OCI-LY1 (cell line): ENCODE measurements at regions not wholly inside any gene's neighbourhood (a gene's known extent, or its start where the extent isn't known, plus 50 kb on each side); places are given as distances from the start of the nearest gene placed in this dataset.
"Not testable (repeated sequence)": the region's sequence is repeated elsewhere in the genome, so short reads cannot be mapped to it uniquely, and the experiment has no call there.

ENCODE experiments used
- H2AFZ ChIP-seq: fragments of 200-600 bp; sonication (generic), shearing (Covaris generic); 2 replicates; pipeline ENCODE4 v1.6.0; 2014; ENCODE audit warnings: antibody characterized with exemption, mild to moderate bottlenecking, low read length
- H3F3A ChIP-seq: fragments of 200-600 bp; sonication (generic), shearing (Covaris generic); 2 replicates; pipeline ENCODE4 v1.6.0; 2014; ENCODE audit warnings: mild to moderate bottlenecking, antibody characterized with exemption, low read length, moderate library complexity; ENCODE audit not compliant: insufficient read depth
- H3K27ac ChIP-seq: fragments of 200-600 bp; sonication (generic); 2 replicates; pipeline ENCODE4 v1.5.1; 2014; ENCODE audit warnings: low read length, mixed run types, mild to moderate bottlenecking, low read depth; ENCODE audit not compliant: poor library complexity, severe bottlenecking
- H3K27me3 ChIP-seq: fragments of 200-600 bp; sonication (generic); 2 replicates; pipeline ENCODE4 v1.6.0; 2014; ENCODE audit warnings: antibody characterized with exemption, mild to moderate bottlenecking, low read length, moderate library complexity; ENCODE audit not compliant: insufficient read depth
- H3K36me3 ChIP-seq: fragments of 200-600 bp; sonication (generic); 2 replicates; pipeline ENCODE4 v1.6.1; 2014; ENCODE audit warnings: mild to moderate bottlenecking, antibody characterized with exemption, low read length, moderate library complexity, mixed read lengths; ENCODE audit not compliant: insufficient read depth
- H3K4me1 ChIP-seq: fragments of 200-600 bp; sonication (generic); 2 replicates; pipeline ENCODE4 v1.5.1; 2014; ENCODE audit warnings: mild to moderate bottlenecking, low read length, moderate library complexity; ENCODE audit not compliant: insufficient read depth, severe bottlenecking
- H3K4me2 ChIP-seq: fragments of 200-600 bp; sonication (generic), shearing (Covaris generic); 2 replicates; pipeline ENCODE4 v1.6.1; 2014; ENCODE audit warnings: low read length
- H3K4me3 ChIP-seq: fragments of 200-600 bp; sonication (generic); 2 replicates; pipeline ENCODE4 v1.5.1; 2014; ENCODE audit warnings: low read length, low read depth, mild to moderate bottlenecking, mixed read lengths; ENCODE audit not compliant: poor library complexity, severe bottlenecking
- H3K79me2 ChIP-seq: fragments of 200-600 bp; shearing (Covaris generic); 2 replicates; pipeline ENCODE4 v1.6.1; 2016; ENCODE audit warnings: mixed run types, low read length, mixed read lengths; ENCODE audit not compliant: insufficient read depth
- H3K9ac ChIP-seq: fragments of 200-600 bp; sonication (generic), shearing (Covaris generic); 2 replicates; pipeline ENCODE4 v1.6.1; 2014; ENCODE audit warnings: mild to moderate bottlenecking, low read length, mixed read lengths
- H3K9me2 ChIP-seq: fragments of 200-600 bp; sonication (generic), shearing (Covaris generic); 2 replicates; pipeline ENCODE4 v1.6.1; 2014; ENCODE audit warnings: low read depth, mild to moderate bottlenecking, low read length, mixed read lengths
- H3K9me3 ChIP-seq: fragments of 200-600 bp; shearing (Covaris generic); 2 replicates; pipeline ENCODE4 v1.6.1; 2014; ENCODE audit warnings: low read length, mixed read lengths
- H4K20me1 ChIP-seq: fragments of 200-600 bp; sonication (generic), shearing (Covaris generic); 2 replicates; pipeline ENCODE4 v1.6.0; 2016; ENCODE audit warnings: mild to moderate bottlenecking, low read length; ENCODE audit not compliant: insufficient read depth
- EZH2 ChIP-seq: fragments of 200-600 bp; sonication (generic), shearing (Covaris generic); IDR thresholded peaks from 2 replicates; pipeline ENCODE4 v1.8.0; 2017; ENCODE audit warnings: borderline replicate concordance, mixed run types, mild to moderate bottlenecking, antibody characterized with exemption, low read length, moderate library complexity, mixed read lengths
- TF ChIP-seq, protein P1 (sequence below): fragments of 200-600 bp; sonication (generic), shearing (Covaris generic); IDR thresholded peaks from 2 replicates; pipeline ENCODE4 v1.5.1; 2017; ENCODE audit warnings: mild to moderate bottlenecking, antibody characterized with exemption, low read length, moderate library complexity, mixed read lengths

DNA sequence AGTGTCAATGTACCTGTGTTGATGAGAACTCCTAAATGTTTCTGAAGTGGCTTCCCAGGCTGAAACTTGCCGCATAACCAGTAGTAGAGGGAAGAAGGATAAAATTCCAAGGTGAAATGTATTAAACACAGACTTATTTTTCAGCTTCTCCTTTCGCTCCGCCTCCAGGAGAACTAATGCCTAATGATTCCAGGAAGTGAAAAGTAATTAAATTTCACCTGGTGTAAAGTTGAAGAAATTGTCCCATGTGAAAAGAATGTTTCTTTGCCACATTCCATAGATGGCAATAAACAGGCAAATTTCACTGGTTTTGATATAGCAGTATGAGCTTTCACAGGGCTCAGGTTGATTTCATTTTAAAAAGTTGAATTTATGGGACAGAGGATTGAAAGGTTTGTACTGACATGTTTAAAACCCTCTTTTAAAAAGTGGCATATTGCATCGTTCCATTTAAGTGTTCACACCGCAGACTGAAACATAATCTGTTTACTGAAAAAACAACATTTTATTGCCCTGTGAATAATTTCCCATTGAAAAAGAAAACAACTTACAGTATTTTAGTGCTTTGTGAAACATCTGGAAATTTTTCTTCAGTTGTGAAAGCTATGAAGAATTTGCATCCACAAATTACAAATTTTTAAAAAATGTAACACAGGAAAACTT, 453.4 kb upstream of the NFE2L3 start:
- Histone ChIP-seq H3K36me3 (no peaks in the 10 kb centered on the region), H3K79me2 (no peaks in the 10 kb centered on the region), H2AFZ (no peak overlapping the region), H3K27ac (no peak overlapping the region), H4K20me1 (no peaks in the 10 kb centered on the region), H3K9me3 (no peaks in the 10 kb centered on the region), H3K4me3 (no peak overlapping the region), H3K4me2 (no peak overlapping the region), H3K9me2 (no peaks in the 10 kb centered on the region), H3F3A (no peaks in the 10 kb centered on the region), H3K9ac (no peak overlapping the region), H3K4me1 (no peaks in the 10 kb centered on the region), H3K27me3 (no peaks in the 10 kb centered on the region)
- TF ChIP-seq, protein P1, sequence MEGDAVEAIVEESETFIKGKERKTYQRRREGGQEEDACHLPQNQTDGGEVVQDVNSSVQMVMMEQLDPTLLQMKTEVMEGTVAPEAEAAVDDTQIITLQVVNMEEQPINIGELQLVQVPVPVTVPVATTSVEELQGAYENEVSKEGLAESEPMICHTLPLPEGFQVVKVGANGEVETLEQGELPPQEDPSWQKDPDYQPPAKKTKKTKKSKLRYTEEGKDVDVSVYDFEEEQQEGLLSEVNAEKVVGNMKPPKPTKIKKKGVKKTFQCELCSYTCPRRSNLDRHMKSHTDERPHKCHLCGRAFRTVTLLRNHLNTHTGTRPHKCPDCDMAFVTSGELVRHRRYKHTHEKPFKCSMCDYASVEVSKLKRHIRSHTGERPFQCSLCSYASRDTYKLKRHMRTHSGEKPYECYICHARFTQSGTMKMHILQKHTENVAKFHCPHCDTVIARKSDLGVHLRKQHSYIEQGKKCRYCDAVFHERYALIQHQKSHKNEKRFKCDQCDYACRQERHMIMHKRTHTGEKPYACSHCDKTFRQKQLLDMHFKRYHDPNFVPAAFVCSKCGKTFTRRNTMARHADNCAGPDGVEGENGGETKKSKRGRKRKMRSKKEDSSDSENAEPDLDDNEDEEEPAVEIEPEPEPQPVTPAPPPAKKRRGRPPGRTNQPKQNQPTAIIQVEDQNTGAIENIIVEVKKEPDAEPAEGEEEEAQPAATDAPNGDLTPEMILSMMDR: no peak
- no peak for TF ChIP-seq EZH2

DNA sequence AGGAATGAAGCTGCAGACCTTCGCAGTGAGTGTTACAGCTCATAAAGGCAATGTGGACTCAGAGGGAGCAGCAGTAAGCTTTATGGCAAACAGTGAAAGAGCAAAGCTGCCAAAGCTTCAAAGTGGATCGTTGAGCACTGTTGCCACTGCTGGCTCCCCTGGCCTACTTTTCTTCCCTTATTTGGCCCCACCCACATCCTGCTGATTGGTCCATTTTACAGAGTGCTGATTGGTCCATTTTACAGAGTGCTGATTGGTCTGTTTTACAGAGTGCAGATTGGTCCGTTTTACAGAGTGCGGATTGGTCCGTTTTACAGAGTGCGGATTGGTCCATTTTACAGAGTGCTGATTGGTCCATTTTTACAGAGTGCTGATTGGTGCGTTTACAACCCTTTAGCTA, 451.9 kb upstream of the NFE2L3 start:
- not testable (repeated sequence) for H3K4me1 ChIP-seq, H3K4me3 ChIP-seq, H4K20me1 ChIP-seq, H3K36me3 ChIP-seq, H3K9me2 ChIP-seq, H2AFZ ChIP-seq, H3K9me3 ChIP-seq, H3K4me2 ChIP-seq, H3K27ac ChIP-seq, H3K9ac ChIP-seq, H3K79me2 ChIP-seq, H3F3A ChIP-seq, H3K27me3 ChIP-seq

DNA sequence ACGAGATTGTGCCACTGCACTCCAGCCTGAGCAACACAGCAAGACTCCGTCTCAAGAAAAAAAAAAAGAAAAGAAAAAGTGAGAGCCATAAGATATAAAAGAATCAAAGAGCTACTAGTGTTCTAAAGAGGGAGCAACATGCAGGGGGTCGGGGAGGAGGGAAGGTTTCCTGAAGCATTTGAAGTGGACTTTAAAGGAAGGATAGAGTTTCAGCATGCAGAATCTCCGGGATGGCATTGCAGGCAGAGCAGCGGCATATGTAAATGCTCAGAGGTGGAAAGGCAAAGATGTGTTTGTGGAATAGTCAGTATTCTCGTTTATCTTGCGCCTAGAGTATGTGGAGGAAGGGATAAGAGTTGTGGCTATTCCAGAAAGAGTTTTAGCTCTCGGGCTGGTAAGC, 447.6 kb upstream of the NFE2L3 start:
- Histone ChIP-seq H3K27ac (no peak overlapping the region), H3K9me2 (no peaks in the 10 kb centered on the region), H3F3A (no peaks in the 10 kb centered on the region), H3K4me2 (no peak overlapping the region), H3K4me3 (no peak overlapping the region), H4K20me1 (no peaks in the 10 kb centered on the region), H3K27me3 (no peaks in the 10 kb centered on the region), H2AFZ (no peak overlapping the region), H3K36me3 (no peaks in the 10 kb centered on the region), H3K79me2 (no peaks in the 10 kb centered on the region), H3K9ac (no peak overlapping the region), H3K9me3 (no peaks in the 10 kb centered on the region), H3K4me1 (no peaks in the 10 kb centered on the region)
- TF ChIP-seq, protein P1: no peak
- no peak for TF ChIP-seq EZH2

DNA sequence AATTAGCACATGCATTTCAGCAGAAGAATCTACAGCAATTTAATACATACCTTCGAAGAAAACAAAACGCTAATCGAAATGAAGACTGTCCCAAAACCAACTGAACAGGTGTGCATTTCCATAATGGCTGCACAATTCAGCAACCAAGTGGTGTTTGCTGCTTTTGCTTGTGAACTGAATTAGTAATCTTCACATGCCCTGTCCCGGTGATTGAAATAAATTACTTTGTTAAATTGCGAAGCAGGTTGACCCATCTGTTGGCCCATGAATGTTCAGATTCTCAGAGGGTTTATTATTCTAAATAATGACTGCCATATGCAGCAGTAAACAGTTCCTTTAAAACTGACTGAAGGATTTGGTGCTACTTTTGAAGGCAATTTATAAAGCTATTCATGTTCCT, 445.2 kb upstream of the NFE2L3 start:
- H3K4me2 ChIP-seq: no peak overlapping the region
- no peak overlapping the region for H3K27ac ChIP-seq
- no peaks in the 10 kb centered on the region for H3K79me2 ChIP-seq
- no peaks in the 10 kb centered on the region for H4K20me1 ChIP-seq
- H3K36me3 ChIP-seq: no peaks in the 10 kb centered on the region
- no peaks in the 10 kb centered on the region for H3F3A ChIP-seq
- no peak overlapping the region for H2AFZ ChIP-seq
- H3K9me2 ChIP-seq: no peaks in the 10 kb centered on the region
- no peak overlapping the region for H3K4me3 ChIP-seq
- no peaks in the 10 kb centered on the region for H3K27me3 ChIP-seq
- no peak overlapping the region for H3K9ac ChIP-seq
- no peaks in the 10 kb centered on the region for H3K9me3 ChIP-seq
- TF ChIP-seq EZH2: no peak
- TF ChIP-seq, protein P1: no peak
- H3K4me1 ChIP-seq: no peaks in the 10 kb centered on the region
